Fibroblast of the aortic adventitia (primary cell): ENCODE measurements at regions not wholly inside any gene's neighbourhood (a gene's known extent, or its start where the extent isn't known, plus 50 kb on each side); places are given as distances from the start of the nearest gene placed in this dataset.

Experiments
- DNase-seq: peaks from one replicate; pipeline ENCODE4 v3.0.0-alpha.2; 2010; ENCODE audit warnings: low read depth
- H3K4me3 ChIP-seq: 2 replicates; pipeline ENCODE4 v1.5.1; 2011; ENCODE audit warnings: low read depth, mild to moderate bottlenecking, control low read depth, low read length, moderate library complexity
- TF ChIP-seq, protein P1 (sequence below): IDR thresholded peaks from 2 replicates; pipeline ENCODE4 v1.5.1; 2011; ENCODE audit warnings: mild to moderate bottlenecking, low read length, control low read depth, inconsistent platforms; ENCODE audit not compliant: insufficient read depth

DNA sequence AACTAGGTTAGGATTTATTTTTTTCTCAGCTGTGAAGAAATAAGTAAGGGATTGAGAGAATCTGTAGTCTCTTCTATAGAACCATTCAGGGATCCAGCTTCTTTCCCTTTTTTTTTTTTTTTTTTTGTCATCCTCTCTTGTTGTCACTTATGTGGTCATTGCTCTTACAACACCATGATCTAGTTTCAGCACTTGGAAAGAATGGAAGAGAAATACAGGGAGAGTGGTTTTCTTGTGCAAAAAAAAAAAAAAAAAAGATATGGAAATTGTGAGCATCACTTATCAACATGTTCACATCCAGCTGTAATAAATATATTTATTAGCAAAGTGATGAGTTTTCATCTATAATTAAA is 599.3 kb downstream of the SLC6A15 start:
- TF ChIP-seq, protein P1, sequence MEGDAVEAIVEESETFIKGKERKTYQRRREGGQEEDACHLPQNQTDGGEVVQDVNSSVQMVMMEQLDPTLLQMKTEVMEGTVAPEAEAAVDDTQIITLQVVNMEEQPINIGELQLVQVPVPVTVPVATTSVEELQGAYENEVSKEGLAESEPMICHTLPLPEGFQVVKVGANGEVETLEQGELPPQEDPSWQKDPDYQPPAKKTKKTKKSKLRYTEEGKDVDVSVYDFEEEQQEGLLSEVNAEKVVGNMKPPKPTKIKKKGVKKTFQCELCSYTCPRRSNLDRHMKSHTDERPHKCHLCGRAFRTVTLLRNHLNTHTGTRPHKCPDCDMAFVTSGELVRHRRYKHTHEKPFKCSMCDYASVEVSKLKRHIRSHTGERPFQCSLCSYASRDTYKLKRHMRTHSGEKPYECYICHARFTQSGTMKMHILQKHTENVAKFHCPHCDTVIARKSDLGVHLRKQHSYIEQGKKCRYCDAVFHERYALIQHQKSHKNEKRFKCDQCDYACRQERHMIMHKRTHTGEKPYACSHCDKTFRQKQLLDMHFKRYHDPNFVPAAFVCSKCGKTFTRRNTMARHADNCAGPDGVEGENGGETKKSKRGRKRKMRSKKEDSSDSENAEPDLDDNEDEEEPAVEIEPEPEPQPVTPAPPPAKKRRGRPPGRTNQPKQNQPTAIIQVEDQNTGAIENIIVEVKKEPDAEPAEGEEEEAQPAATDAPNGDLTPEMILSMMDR, result no peak
- no peak for DNase-seq
- H3K4me3 ChIP-seq, result no peak overlapping the region

DNA sequence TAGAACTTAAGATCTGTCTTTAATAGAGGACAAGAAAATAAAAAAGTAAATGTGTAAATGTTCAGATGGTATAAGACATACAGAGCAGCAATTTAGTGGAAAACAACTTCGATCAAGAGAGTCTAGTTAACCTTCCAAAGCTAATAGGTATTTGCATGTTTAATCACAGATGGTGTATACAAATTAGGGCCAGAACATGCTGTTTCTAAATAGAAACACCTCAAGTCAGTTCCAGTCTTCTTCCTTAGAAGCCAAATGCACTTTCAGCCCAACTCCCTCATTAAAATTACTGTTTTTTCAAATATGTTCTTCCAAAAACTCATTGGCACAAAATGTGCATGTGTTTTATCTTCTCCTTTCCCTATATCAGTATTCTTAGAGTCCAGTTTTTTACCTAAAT is 604.4 kb downstream of the SLC6A15 start:
- no peak overlapping the region for H3K4me3 ChIP-seq
- TF ChIP-seq, protein P1, result no peak
- DNase-seq, result no peak

DNA sequence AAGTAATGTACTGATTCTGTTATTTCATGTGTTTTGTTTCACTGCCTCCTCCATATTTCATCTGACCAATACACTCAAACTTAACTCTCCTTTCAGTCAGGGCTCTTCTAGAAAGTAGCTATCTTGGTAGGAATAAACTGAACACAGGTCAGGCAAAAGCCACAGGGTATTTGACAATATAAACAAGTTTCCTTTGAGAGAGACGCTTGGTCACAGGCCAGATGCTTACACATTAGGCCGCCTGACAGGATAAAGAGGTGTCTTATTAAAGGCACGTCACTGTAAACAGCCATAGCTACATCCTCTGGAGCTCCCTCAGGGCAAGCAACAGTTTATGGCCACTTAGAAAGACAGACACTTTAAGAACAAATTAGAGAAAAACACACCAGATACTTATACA is 607.5 kb downstream of the SLC6A15 start:
- H3K4me3 ChIP-seq, result no peak overlapping the region
- no peak for DNase-seq
- TF ChIP-seq, protein P1, result no peak

DNA sequence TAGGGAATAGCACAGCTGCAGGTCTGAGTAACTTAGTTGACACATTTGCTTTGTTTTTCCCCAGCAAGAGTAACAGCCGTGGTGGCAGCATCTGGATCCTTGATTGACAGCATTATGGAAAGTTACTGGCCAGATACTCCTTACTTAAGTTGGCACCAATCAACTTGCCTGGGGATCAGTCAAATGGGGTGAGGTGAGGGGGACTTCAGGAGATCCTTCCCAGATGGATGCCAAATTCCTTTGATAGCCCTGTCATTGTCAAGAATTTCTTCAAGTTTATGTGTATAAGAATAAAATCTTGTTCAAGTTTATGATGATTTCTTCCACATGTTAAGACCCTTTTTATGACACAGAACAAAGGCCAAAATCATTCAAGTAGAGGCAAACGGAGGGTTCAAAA is 618.4 kb downstream of the SLC6A15 start:
- no peak overlapping the region for H3K4me3 ChIP-seq
- TF ChIP-seq, protein P1, result no peak
- DNase-seq, result no peak

DNA sequence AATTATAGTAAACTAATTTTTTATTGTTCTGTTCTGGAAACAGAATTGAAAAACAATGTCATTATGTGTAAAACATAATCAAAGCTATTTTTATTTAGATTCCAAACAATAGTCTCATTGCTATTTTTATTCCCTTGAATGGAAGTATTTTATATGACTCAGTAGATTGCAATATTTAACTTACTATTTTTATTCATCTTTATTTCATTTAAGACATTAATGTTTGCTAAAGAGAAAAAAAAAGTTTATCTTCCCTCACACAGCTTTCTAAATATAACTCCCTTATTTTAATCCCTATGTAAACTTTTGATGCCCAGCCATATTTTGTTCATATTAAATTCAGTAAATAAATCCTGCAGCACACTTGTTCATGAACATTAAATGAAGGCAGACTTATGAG is 622.4 kb downstream of the SLC6A15 start:
- DNase-seq, result no peak
- no peak overlapping the region for H3K4me3 ChIP-seq
- TF ChIP-seq, protein P1, result no peak

DNA sequence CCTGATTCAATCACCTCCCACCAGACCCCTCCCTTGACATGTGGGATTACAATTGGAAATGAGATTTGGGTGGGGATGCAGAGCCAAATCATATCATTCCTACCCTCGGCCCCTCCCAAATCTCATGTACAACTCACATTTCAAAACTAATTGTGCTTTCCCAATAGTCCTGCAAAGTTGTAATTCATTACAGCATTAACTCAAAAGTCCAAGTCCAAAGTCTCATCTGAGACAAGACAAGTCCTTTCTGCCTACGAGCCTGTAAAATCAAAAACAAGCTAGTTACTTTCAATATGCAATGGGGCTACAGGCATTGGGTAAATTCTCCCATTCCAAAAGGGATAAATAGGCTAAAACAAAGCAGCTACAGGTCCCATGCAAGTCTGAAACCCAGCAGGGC is 634.6 kb downstream of the SLC6A15 start:
- no peak overlapping the region for H3K4me3 ChIP-seq
- TF ChIP-seq, protein P1, result no peak
- no peak for DNase-seq

DNA sequence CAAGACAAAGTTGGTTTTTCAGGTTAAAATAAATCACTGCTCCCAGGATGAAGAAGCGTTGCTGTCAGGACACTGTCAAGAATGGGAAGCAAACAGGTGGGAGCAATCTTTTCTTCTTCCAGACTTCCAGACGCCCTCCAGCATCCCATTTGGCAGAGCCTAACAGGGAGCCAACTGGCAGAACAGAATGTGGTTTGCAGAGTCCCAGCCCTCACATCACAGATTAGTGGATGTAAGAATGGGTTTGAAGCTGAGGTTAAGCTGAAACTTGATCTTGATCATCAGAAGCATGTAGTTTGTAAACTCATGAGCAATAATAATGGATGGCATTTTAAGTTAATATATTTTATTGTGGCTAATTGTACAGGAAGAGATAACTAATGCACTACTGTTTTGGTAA is 636.4 kb downstream of the SLC6A15 start:
- H3K4me3 ChIP-seq, result no peak overlapping the region
- TF ChIP-seq, protein P1, result no peak
- no peak for DNase-seq
